Heart left ventricle (tissue), 13 donors: ENCODE measurements at regions not wholly inside any gene's neighbourhood (a gene's known extent, or its start where the extent isn't known, plus 50 kb on each side); places are given as distances from the start of the nearest gene placed in this dataset.

Source experiments
- CTCF ChIP-seq, 12 donors: fragments of 200-600 bp; sonication (generic) in 4 of 12; IDR thresholded peaks; one replicate each; pipeline versions ENCODE4 v1.5.0 to v1.8.0; 2018 to 2022; ENCODE audit warnings: antibody characterized with exemption in 12 of 12, mild to moderate bottlenecking in 5 of 12
- POLR2A ChIP-seq, 2 donors: fragments of 450-650 bp; IDR thresholded peaks; one replicate each; pipeline ENCODE4 v1.6.1; 2017; ENCODE audit warnings: antibody characterized with exemption in 2 of 2, mild to moderate bottlenecking in 2 of 2, moderate library complexity in 2 of 2
- donor health status: ischemic (EF 13 %, LVEDD 7.1; RV severe dilation, severe dysfunction).
- donor health status: DM: no; HTN: yes; CAD: no.
- donor health status: DM: no; HTN: no; CAD: no.
- donor health status: ischemic (EF 25% LVEDD 6.9; RV normal size, moderate dysfunction).
- donor health status: ischemic (EF 25% LVEDD 5.7; RV mildly dilated, moderate dysfunction).
- donor health status: ischemic (EF 35%, LVEDD 5.7; RV mildly dilated, moderate dysfunction).
- donor health status: nonischemic (EF 11% LVEDD 7.7; RV severe dilation, severe dysfunction).
- donor health status: DM: yes; HTN: yes; CAD: no.
- donor health status: PGD.
- donor health status: ischemic (EF 29% LVEDD 5.4; RV normal size, mild dysfunction).
- donor health status: nonischemic (EF 23%, LVEDD 6.1; RV moderate dilation, normal function).

DNA sequence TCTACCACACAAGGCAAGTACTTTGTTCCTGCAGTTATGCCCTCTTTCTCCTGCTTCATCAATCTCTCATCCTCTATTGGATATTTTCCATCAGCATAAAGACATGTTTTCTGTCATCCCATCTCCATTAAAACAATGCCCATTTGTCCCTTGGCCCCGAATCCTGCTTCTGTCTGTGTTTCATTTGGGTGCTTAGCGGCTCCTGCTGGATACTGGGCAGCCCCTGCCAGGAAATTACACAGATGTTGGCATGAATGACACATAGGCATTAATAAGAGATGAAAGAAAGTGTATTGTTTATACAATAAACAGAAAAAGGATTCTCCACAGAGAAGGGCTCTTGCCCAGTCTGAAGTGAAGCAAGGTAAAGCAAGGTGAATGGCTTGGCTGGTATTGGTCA is 765.3 kb downstream of the REEP3 start:
- TF ChIP-seq CTCF (IDR thresholded peaks at IDR 0.05) (no peak), POLR2A (IDR thresholded peaks at IDR 0.05) (no peak)
